Endothelial cell (in vitro differentiated cells): ENCODE measurements at regions not wholly inside any gene's neighbourhood (a gene's known extent, or its start where the extent isn't known, plus 50 kb on each side); places are given as distances from the start of the nearest gene placed in this dataset.

Experiments
- DNase-seq: peaks from one replicate; pipeline ENCODE4 v3.0.0; 2021; ENCODE audit warnings: low spot score
- H3K27ac Mint-ChIP-seq: one replicate; pipeline ENCODE4 v1.8.0; 2021; ENCODE audit warnings: mixed read lengths, inconsistent platforms; ENCODE audit not compliant: unreplicated experiment
- H3K27me3 Mint-ChIP-seq: one replicate; pipeline ENCODE4 v1.8.0; 2021; ENCODE audit warnings: mild to moderate bottlenecking, moderate library complexity, mixed read lengths, inconsistent platforms; ENCODE audit not compliant: unreplicated experiment
- H3K36me3 Mint-ChIP-seq: one replicate; pipeline ENCODE4 v1.8.0; 2021; ENCODE audit warnings: mild to moderate bottlenecking, low read depth, mixed read lengths, inconsistent platforms; ENCODE audit not compliant: unreplicated experiment
- H3K4me1 Mint-ChIP-seq: one replicate; pipeline ENCODE4 v1.8.0; 2021; ENCODE audit warnings: mild to moderate bottlenecking, mixed read lengths, inconsistent platforms; ENCODE audit not compliant: unreplicated experiment
- H3K4me3 Mint-ChIP-seq: one replicate; pipeline ENCODE4 v1.8.0; 2021; ENCODE audit warnings: mild to moderate bottlenecking, mixed read lengths, inconsistent platforms; ENCODE audit not compliant: unreplicated experiment
- H3K9me3 Mint-ChIP-seq: one replicate; pipeline ENCODE4 v1.8.0; 2021; ENCODE audit warnings: mixed read lengths, inconsistent platforms; ENCODE audit not compliant: unreplicated experiment
- CTCF ChIP-seq: fragments of 200-600 bp; sonication (generic); IDR thresholded peaks from one replicate; pipeline ENCODE4 v1.5.0; 2021; ENCODE audit warnings: antibody characterized with exemption; ENCODE audit not compliant: unreplicated experiment

DNA sequence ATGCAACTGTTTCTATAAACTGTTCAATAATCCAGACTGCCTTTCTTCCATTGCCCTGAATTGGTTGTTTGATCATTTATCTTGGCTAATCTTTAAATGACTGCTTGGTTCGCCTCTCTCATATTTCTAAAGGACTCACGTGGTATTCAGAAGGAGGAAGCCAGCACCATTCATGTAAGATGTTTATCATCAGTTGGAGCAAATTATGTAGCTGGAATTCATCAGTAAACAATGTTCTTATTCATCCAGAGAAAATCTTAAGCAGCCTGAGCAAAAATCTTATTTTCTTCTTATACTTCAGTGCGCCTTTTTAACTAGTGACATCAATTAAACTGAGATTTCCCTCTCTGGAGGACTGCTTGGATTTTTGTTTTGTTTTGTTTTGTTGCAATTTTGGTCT lies 538.7 kb upstream of the TMEM132C start:
- Mint-ChIP-seq H3K27ac (no peak overlapping the region), H3K4me1 (no peaks in the 10 kb centered on the region), H3K36me3 (no peaks in the 10 kb centered on the region), H3K4me3 (no peak overlapping the region), H3K9me3 (peaks cover 35% of the 10 kb centered on the region), H3K27me3 (peaks cover 7% of the 10 kb centered on the region)
- no peak for TF ChIP-seq CTCF
- DNase-seq = no peak

- H3K9me3 Mint-ChIP-seq = peaks cover 33% of the 10 kb centered on the region
- no peak overlapping the region for H3K27ac Mint-ChIP-seq
- H3K4me3 Mint-ChIP-seq = no peak overlapping the region
- TF ChIP-seq CTCF = no peak
- H3K27me3 Mint-ChIP-seq = peaks cover 7% of the 10 kb centered on the region
- no peak for DNase-seq
- no peaks in the 10 kb centered on the region for H3K36me3 Mint-ChIP-seq
- no peaks in the 10 kb centered on the region for H3K4me1 Mint-ChIP-seq
Measured at GRCh38 chr12:127728729-127729128, 538.2 kb upstream of the TMEM132C start.

DNA sequence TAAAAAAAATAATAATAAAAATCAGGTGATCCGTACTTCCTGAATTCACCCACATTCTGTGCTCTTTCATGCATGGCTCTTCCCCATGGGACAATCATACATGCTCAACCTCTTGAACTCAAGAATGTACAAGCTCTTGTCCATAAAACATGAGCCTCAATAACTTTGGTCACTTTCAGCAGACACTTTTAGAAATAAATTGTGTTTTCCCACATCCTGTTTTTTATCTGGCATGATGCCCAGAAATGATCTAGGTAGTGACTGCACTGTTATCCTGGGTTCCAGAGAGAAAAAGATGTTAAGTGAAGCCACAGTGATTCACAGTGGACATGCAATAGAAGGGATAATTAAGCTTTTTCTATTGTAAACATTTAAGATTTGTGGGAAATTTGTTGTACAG lies 537.6 kb upstream of the TMEM132C start:
- TF ChIP-seq CTCF = no peak
- H3K4me1 Mint-ChIP-seq = no peaks in the 10 kb centered on the region
- H3K27ac Mint-ChIP-seq = no peak overlapping the region
- DNase-seq = no peak
- H3K36me3 Mint-ChIP-seq = no peaks in the 10 kb centered on the region
- peaks cover 7% of the 10 kb centered on the region for H3K27me3 Mint-ChIP-seq
- peaks cover 26% of the 10 kb centered on the region for H3K9me3 Mint-ChIP-seq
- H3K4me3 Mint-ChIP-seq = no peak overlapping the region

DNA sequence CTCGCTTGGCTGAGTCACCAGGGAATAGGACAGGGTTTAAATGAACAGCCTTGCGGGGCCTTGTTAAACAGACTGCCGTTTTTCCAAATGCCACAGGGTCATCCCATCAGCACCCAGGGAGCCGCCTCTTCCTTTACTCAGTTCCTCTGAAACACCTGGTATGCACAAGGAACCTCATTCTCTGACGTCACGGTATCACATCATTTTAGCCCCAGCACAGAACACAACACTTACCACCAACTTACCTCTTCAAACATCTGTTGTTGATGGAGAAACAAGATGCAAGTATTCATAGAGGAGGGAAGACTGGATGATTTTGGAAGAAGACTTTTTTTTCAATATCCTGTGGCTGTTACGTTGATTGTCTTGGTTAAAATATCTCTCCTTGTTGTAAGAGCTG lies 535.3 kb upstream of the TMEM132C start:
- Mint-ChIP-seq H3K27me3 (peaks cover 4% of the 10 kb centered on the region), H3K36me3 (no peaks in the 10 kb centered on the region), H3K9me3 (peaks cover 33% of the 10 kb centered on the region), H3K4me3 (no peak overlapping the region), H3K27ac (no peak overlapping the region), H3K4me1 (no peaks in the 10 kb centered on the region)
- no peak for TF ChIP-seq CTCF
- DNase-seq = no peak

GRCh38 chr12:127742231-127742630 lies 524.7 kb upstream of the TMEM132C start:
- no peak for DNase-seq
- Mint-ChIP-seq H3K4me1 (no peaks in the 10 kb centered on the region), H3K4me3 (no peak overlapping the region), H3K9me3 (peaks cover 24% of the 10 kb centered on the region), H3K36me3 (peaks cover 3% of the 10 kb centered on the region), H3K27ac (no peak overlapping the region), H3K27me3 (peaks cover 4% of the 10 kb centered on the region)
- TF ChIP-seq CTCF = no peak
